ENCODE measurements at regions not wholly inside any gene's neighbourhood (a gene's known extent, or its start where the extent isn't known, plus 50 kb on each side); places are given as distances from the start of the nearest gene placed in this dataset.

- no peak for TF ChIP-seq CTCF (IDR thresholded peaks at IDR 0.05; ENCODE audit: insufficient read depth, low read length, poor library complexity, severe bottlenecking)
- no peak for TF ChIP-seq EZH2phosphoT487 (conservative IDR thresholded peaks at IDR 0.05; ENCODE audit: low read length)
Measured at GRCh38 chr2:81589406-81589805, 1284.9 kb upstream of the LRRTM1 start.

Data from SU-DHL-6 (cell line).